ENCODE measurements at regions not wholly inside any gene's neighbourhood (a gene's known extent, or its start where the extent isn't known, plus 50 kb on each side); places are given as distances from the start of the nearest gene placed in this dataset.

- TF ChIP-seq CTCF (IDR thresholded peaks at IDR 0.05) (no peak), POLR2A (IDR thresholded peaks at IDR 0.05) (no peak)
These were observed 331.9 kb downstream of the MED10 start for GRCh38 chr5:6046296-6046967.
